Fibroblast of gingiva (primary cell): ENCODE measurements at regions not wholly inside any gene's neighbourhood (a gene's known extent, or its start where the extent isn't known, plus 50 kb on each side); places are given as distances from the start of the nearest gene placed in this dataset.

Source experiments
- DNase-seq: peaks from one replicate; pipeline ENCODE4 v3.0.0-alpha.2; 2011; ENCODE audit warnings: low read depth

- DNase-seq, result no peak
Measured at GRCh38 chr7:116083796-116084195, 53.2 kb upstream of the TFEC start.

GRCh38 chr7:116086547-116087045, 56.0 kb upstream of the TFEC start:
- no peak for DNase-seq

GRCh38 chr7:116087291-116087690, 56.7 kb upstream of the TFEC start:
- no peak for DNase-seq

GRCh38 chr7:116087984-116088383, 57.4 kb upstream of the TFEC start:
- no peak for DNase-seq

- DNase-seq, result no peak
Measured at GRCh38 chr7:116089293-116089692, 58.7 kb upstream of the TFEC start.

- no peak for DNase-seq
Measured at GRCh38 chr7:116093516-116094301, 63.1 kb upstream of the TFEC start.

- DNase-seq, result no peak
Measured at GRCh38 chr7:116095396-116095795, 64.8 kb upstream of the TFEC start.

- no peak for DNase-seq
Measured at GRCh38 chr7:116097365-116098009, 66.9 kb upstream of the TFEC start.

GRCh38 chr7:116098175-116098574, 67.6 kb upstream of the TFEC start:
- DNase-seq, result no peak

GRCh38 chr7:116100626-116101025, 70.1 kb upstream of the TFEC start:
- no peak for DNase-seq

GRCh38 chr7:116101704-116102103, 71.1 kb upstream of the TFEC start:
- no peak for DNase-seq

- DNase-seq, result no peak
Measured at GRCh38 chr7:116111475-116111874, 80.9 kb upstream of the TFEC start.

GRCh38 chr7:116113310-116113709, 82.7 kb upstream of the TFEC start:
- no peak for DNase-seq

- DNase-seq, result peak; percentile 13
Measured at GRCh38 chr7:116120839-116121238, 89.5 kb upstream of the TES start.

- DNase-seq, result peak; percentile 56
Measured at GRCh38 chr7:116122972-116123595, 87.3 kb upstream of the TES start.

GRCh38 chr7:116128139-116128538, 82.2 kb upstream of the TES start:
- DNase-seq, result no peak

- DNase-seq, result no peak
Measured at GRCh38 chr7:116135306-116135705, 75.0 kb upstream of the TES start.

- peak; percentile 53 for DNase-seq
Measured at GRCh38 chr7:116138202-116138801, 72.0 kb upstream of the TES start.

- DNase-seq, result no peak
Measured at GRCh38 chr7:116139007-116139406, 71.3 kb upstream of the TES start.

GRCh38 chr7:116139807-116140206, 70.5 kb upstream of the TES start:
- peak; percentile 60 for DNase-seq

GRCh38 chr7:116142374-116142773, 68.0 kb upstream of the TES start:
- DNase-seq, result no peak

- no peak for DNase-seq
Measured at GRCh38 chr7:116142850-116143249, 67.5 kb upstream of the TES start.
